ENCODE measurements at regions not wholly inside any gene's neighbourhood (a gene's known extent, or its start where the extent isn't known, plus 50 kb on each side); places are given as distances from the start of the nearest gene placed in this dataset.

DNA sequence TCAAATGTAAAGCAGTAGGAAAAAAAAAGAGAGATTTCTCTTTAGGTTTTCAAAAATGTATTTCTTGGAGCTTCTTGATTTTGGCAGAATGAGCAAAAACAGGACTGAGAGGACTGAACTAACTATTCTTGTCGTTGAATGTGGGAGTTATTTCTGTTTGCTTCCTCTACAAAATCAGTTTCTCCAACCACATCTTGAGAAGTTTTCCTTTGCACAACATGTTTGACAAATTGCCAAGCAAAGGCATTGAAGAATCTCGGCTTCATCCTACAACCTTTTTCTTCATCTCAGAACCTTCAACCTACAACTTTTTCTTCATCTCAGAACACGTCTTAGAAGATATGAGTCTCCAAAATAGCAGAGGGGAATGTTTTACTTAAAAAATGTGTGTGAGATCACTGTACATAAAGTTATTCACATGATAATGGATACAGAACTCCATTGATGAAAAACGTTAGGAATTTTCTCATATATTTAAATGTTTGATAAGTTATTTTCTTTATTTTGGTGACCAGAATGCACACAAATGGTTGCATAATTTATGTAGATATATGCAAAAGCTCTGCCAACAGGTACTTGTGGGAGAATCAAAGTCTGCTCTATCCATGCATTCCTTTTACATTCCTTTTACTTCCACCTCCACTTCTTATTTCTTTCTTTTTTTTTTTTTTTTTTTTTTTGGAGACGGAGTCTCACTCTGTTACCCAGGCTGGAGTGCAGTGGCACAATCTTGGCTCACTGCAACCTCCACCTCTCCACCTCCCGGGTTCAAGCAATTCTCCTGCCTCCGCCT, 370.0 kb downstream of the KCNJ2 start:
- TF ChIP-seq CTCF (conservative IDR thresholded peaks at IDR 0.05) (no peak), ZFX (IDR thresholded peaks at IDR 0.05) (no peak)
